Transverse colon (tissue), 4 donors: ENCODE measurements at regions not wholly inside any gene's neighbourhood (a gene's known extent, or its start where the extent isn't known, plus 50 kb on each side); places are given as distances from the start of the nearest gene placed in this dataset.

Experiments used
- DNase-seq: peaks from one replicate; pipeline ENCODE4 v3.0.0-alpha.2; 2019
- H3K27ac ChIP-seq, 4 donors: fragments of 200-600 bp; sonication (generic); 2 replicates each; pipeline ENCODE4 v1.5.1; 2016 to 2018; ENCODE audit warnings: inconsistent platforms in 4 of 4
- H3K27me3 ChIP-seq: fragments of 200-600 bp; sonication (generic); 2 replicates; pipeline ENCODE4 v1.5.1; 2017; ENCODE audit warnings: inconsistent platforms
- H3K36me3 ChIP-seq, 4 donors: fragments of 200-600 bp; sonication (generic); 2 replicates each; pipeline ENCODE4 v1.5.1; 2017 to 2019; ENCODE audit warnings: inconsistent platforms in 4 of 4
- H3K4me1 ChIP-seq, 4 donors: fragments of 200-600 bp; sonication (generic); 2 replicates each; pipeline ENCODE4 v1.5.1; 2017 to 2020; ENCODE audit warnings: inconsistent platforms in 4 of 4
- H3K4me3 ChIP-seq, 4 donors: fragments of 200-600 bp; sonication (generic); 1 replicate in 1 of 4; 2 replicates in 3 of 4; pipeline versions ENCODE4 v1.5.1 to v1.6.1; 2017 to 2019; ENCODE audit warnings: inconsistent platforms in 4 of 4
- H3K9me3 ChIP-seq, 2 donors: fragments of 200-600 bp; sonication (generic); 2 replicates each; pipeline ENCODE4 v1.5.1; 2017 to 2019; ENCODE audit warnings: inconsistent platforms in 2 of 2
- CTCF ChIP-seq, 5 experiments: fragments of 200-600 bp in 3 of 5; fragments of 450-650 bp in 2 of 5; sonication (generic) in 3 of 5; IDR thresholded peaks; 1 replicate in 2 of 5; 2 replicates in 3 of 5; pipeline ENCODE4 v1.5.1; 2016 to 2017; ENCODE audit warnings: antibody characterized with exemption in 5 of 5, inconsistent platforms in 3 of 5, mild to moderate bottlenecking in 2 of 5, moderate library complexity in 1 of 5
- EP300 ChIP-seq: sonication (generic); formaldehyde crosslinking; IDR thresholded peaks from one replicate; pipeline ENCODE4 v1.6.1; 2017; ENCODE audit warnings: antibody characterized with exemption, low read depth
- POLR2A ChIP-seq: fragments of 450-650 bp; IDR thresholded peaks from one replicate; pipeline ENCODE4 v1.6.1; 2016; ENCODE audit warnings: antibody characterized with exemption, mild to moderate bottlenecking, moderate library complexity
- POLR2AphosphoS5 ChIP-seq, 3 donors: sonication (generic); formaldehyde crosslinking; IDR thresholded peaks; one replicate each; pipeline ENCODE4 v1.6.1; 2016; ENCODE audit warnings: antibody characterized with exemption in 3 of 3
- WGBS, 2 donors: methylation state at CpG; one replicate each; pipeline ENCODE4 v1.1.5; 2018; ENCODE audit warnings: low coverage in 1 of 2; 5-methylcytosine and 5-hydroxymethylcytosine counted together
- in situ Hi-C, 4 donors: fragments of 200-750 bp; cut with MboI; loops; one replicate each; pipeline versions ENCODE4 v1.15.0 to v1.15.1; 2017; ENCODE audit warnings: low sequenced_read_pairs in 3 of 4, low pct_ligation_motif_present in 1 of 4, low pct_unique_long_range_greater_than_20kb in 1 of 4
- intact Hi-C: fragments of 100-400 bp; cut with DNase I; formaldehyde crosslinking; loops from one replicate; pipeline ENCODE4 v1.15.1; 2023; ENCODE audit warnings: low total_unique reads

- TF ChIP-seq EP300 (no peak), CTCF (IDR thresholded peaks at IDR 0.05) (no peak), POLR2A (no peak), POLR2AphosphoS5 (IDR thresholded peaks at IDR 0.05) (no peak)
- Histone ChIP-seq H3K4me3 (no peak overlapping the region), H3K36me3 (no peaks in the 10 kb centered on the region), H3K27me3 (no peaks in the 10 kb centered on the region), H3K27ac (no peak overlapping the region), H3K4me1 (no peaks in the 10 kb centered on the region), H3K9me3 (no peaks in the 10 kb centered on the region)
- in situ Hi-C loops (no loop called here), intact Hi-C loops (no loop called here)
- no peak for DNase-seq
- WGBS, 2 donors, result 79 to 91% methylated on average over 2 of the region's 2 CpGs
Observed at GRCh38 chr11:81459766-81460306, 1273.8 kb downstream of the FAM181B start.

- H3K27ac ChIP-seq, result no peak overlapping the region
- no peak for DNase-seq
- no peaks in the 10 kb centered on the region for H3K27me3 ChIP-seq
- 55 to 72% methylated on average over 5 of the region's 5 CpGs for whole genome bisulfite sequencing, 2 donors
- intact Hi-C loops, result no loop called here
- no peak overlapping the region for H3K4me3 ChIP-seq
- no peaks in the 10 kb centered on the region for H3K9me3 ChIP-seq
- H3K4me1 ChIP-seq, result no peaks in the 10 kb centered on the region
- in situ Hi-C loops, result no loop called here
- no peak for TF ChIP-seq EP300
- no peak for TF ChIP-seq POLR2AphosphoS5 (IDR thresholded peaks at IDR 0.05)
- H3K36me3 ChIP-seq, result no peaks in the 10 kb centered on the region
Observed at GRCh38 chr11:81449588-81450156, 1284.0 kb downstream of the FAM181B start.

GRCh38 chr11:81444297-81444696 is 1289.4 kb downstream of the FAM181B start:
- H3K4me3 ChIP-seq, result no peak overlapping the region
- WGBS, 2 donors, result 14 to 53% methylated on average over 1 of the region's 1 CpG
- H3K36me3 ChIP-seq, result no peaks in the 10 kb centered on the region
- TF ChIP-seq POLR2A, result no peak
- no peak for DNase-seq
- H3K4me1 ChIP-seq, result no peaks in the 10 kb centered on the region
- no peaks in the 10 kb centered on the region for H3K9me3 ChIP-seq
- in situ Hi-C loops (no loop called here), intact Hi-C loops (no loop called here)
- H3K27ac ChIP-seq, result no peak overlapping the region
- H3K27me3 ChIP-seq, result no peaks in the 10 kb centered on the region

GRCh38 chr11:81432333-81432732 is 1301.3 kb downstream of the FAM181B start:
- no peak for TF ChIP-seq CTCF (IDR thresholded peaks at IDR 0.05)
- TF ChIP-seq POLR2A, result no peak
- TF ChIP-seq POLR2AphosphoS5 (IDR thresholded peaks at IDR 0.05), result no peak
- TF ChIP-seq EP300, result no peak
- no peak for DNase-seq
- Histone ChIP-seq H3K9me3 (no peaks in the 10 kb centered on the region), H3K36me3 (no peaks in the 10 kb centered on the region), H3K4me1 (no peaks in the 10 kb centered on the region), H3K27ac (no peak overlapping the region), H3K4me3 (no peak overlapping the region), H3K27me3 (no peaks in the 10 kb centered on the region)
- intact Hi-C loops, result no loop called here
- WGBS, 2 donors, result 84 to 94% methylated on average over 1 of the region's 1 CpG
- in situ Hi-C loops, result no loop called here

GRCh38 chr11:81424822-81425221 is 1308.8 kb downstream of the FAM181B start:
- intact Hi-C loops (no loop called here), in situ Hi-C loops (no loop called here)
- TF ChIP-seq CTCF (IDR thresholded peaks at IDR 0.05), result no peak
- no peak for TF ChIP-seq EP300
- TF ChIP-seq POLR2AphosphoS5 (IDR thresholded peaks at IDR 0.05), result no peak
- Histone ChIP-seq H3K4me3 (no peak overlapping the region), H3K27ac (no peak overlapping the region), H3K36me3 (no peaks in the 10 kb centered on the region), H3K27me3 (no peaks in the 10 kb centered on the region), H3K4me1 (no peaks in the 10 kb centered on the region), H3K9me3 (no peaks in the 10 kb centered on the region)
- 79 to 90% methylated on average over 2 of the region's 2 CpGs for WGBS, 2 donors
- DNase-seq, result no peak
